ENCODE measurements at regions not wholly inside any gene's neighbourhood (a gene's known extent, or its start where the extent isn't known, plus 50 kb on each side); places are given as distances from the start of the nearest gene placed in this dataset.

- Histone ChIP-seq H3K27ac (ENCODE audit: low read depth, low read length, poor library complexity, severe bottlenecking) (no peak overlapping the region), H3K4me2 (ENCODE audit: low read length) (no peak overlapping the region), H3K9me3 (ENCODE audit: low read length) (no peaks in the 10 kb centered on the region), H2AFZ (ENCODE audit: low read length) (no peak overlapping the region), H3K9ac (ENCODE audit: low read length) (no peak overlapping the region), H3K27me3 (ENCODE audit: insufficient read depth, low read length) (0 out of 2 replicates have a peak, but pooled peaks cover 4% of the 10 kb centered on the region), H3K4me3 (ENCODE audit: low read depth, low read length, poor library complexity, severe bottlenecking) (no peak overlapping the region), H3K79me2 (ENCODE audit: insufficient read depth, low read length) (no peaks in the 10 kb centered on the region), H3K4me1 (ENCODE audit: insufficient read depth, low read length, severe bottlenecking) (no peaks in the 10 kb centered on the region), H4K20me1 (ENCODE audit: insufficient read depth, low read length) (no peaks in the 10 kb centered on the region), H3K36me3 (ENCODE audit: insufficient read depth, low read length) (no peaks in the 10 kb centered on the region), H3F3A (ENCODE audit: insufficient read depth, low read length) (no peaks in the 10 kb centered on the region), H3K9me2 (ENCODE audit: low read depth, low read length) (no peaks in the 10 kb centered on the region)
- no peak for TF ChIP-seq CTCF (IDR thresholded peaks at IDR 0.05; ENCODE audit: low read length)
Observed at GRCh38 chr1:214154596-214155292, 126.2 kb upstream of the SMYD2 start.

GRCh38 chr1:214155987-214156625, 124.9 kb upstream of the SMYD2 start:
- Histone ChIP-seq H3K9ac (ENCODE audit: low read length) (no peak overlapping the region), H3K4me1 (ENCODE audit: insufficient read depth, low read length, severe bottlenecking) (no peaks in the 10 kb centered on the region), H3K27ac (ENCODE audit: low read depth, low read length, poor library complexity, severe bottlenecking) (no peak overlapping the region), H3K9me2 (ENCODE audit: low read depth, low read length) (no peaks in the 10 kb centered on the region), H3K4me2 (ENCODE audit: low read length) (no peak overlapping the region), H3K4me3 (ENCODE audit: low read depth, low read length, poor library complexity, severe bottlenecking) (no peak overlapping the region), H2AFZ (ENCODE audit: low read length) (no peak overlapping the region), H3K79me2 (ENCODE audit: insufficient read depth, low read length) (no peaks in the 10 kb centered on the region), H3K27me3 (ENCODE audit: insufficient read depth, low read length) (0 out of 2 replicates have a peak, but pooled peaks cover 4% of the 10 kb centered on the region), H3K9me3 (ENCODE audit: low read length) (no peaks in the 10 kb centered on the region), H3F3A (ENCODE audit: insufficient read depth, low read length) (no peaks in the 10 kb centered on the region), H3K36me3 (ENCODE audit: insufficient read depth, low read length) (no peaks in the 10 kb centered on the region), H4K20me1 (ENCODE audit: insufficient read depth, low read length) (no peaks in the 10 kb centered on the region)
- TF ChIP-seq CTCF (IDR thresholded peaks at IDR 0.05; ENCODE audit: low read length) (no peak), EZH2 (IDR thresholded peaks at IDR 0.05; ENCODE audit: borderline replicate concordance, low read length) (no peak)

- H3K4me1 ChIP-seq (ENCODE audit: insufficient read depth, low read length, severe bottlenecking), result no peaks in the 10 kb centered on the region
- H4K20me1 ChIP-seq (ENCODE audit: insufficient read depth, low read length), result no peaks in the 10 kb centered on the region
- TF ChIP-seq EZH2 (IDR thresholded peaks at IDR 0.05; ENCODE audit: borderline replicate concordance, low read length), result no peak
- no peak for TF ChIP-seq CTCF (IDR thresholded peaks at IDR 0.05; ENCODE audit: low read length)
- no peaks in the 10 kb centered on the region for H3K36me3 ChIP-seq (ENCODE audit: insufficient read depth, low read length)
- no peaks in the 10 kb centered on the region for H3K9me2 ChIP-seq (ENCODE audit: low read depth, low read length)
- H3K9ac ChIP-seq (ENCODE audit: low read length), result no peak overlapping the region
- no peak overlapping the region for H2AFZ ChIP-seq (ENCODE audit: low read length)
- no peaks in the 10 kb centered on the region for H3K27me3 ChIP-seq (ENCODE audit: insufficient read depth, low read length)
- H3K9me3 ChIP-seq (ENCODE audit: low read length), result no peaks in the 10 kb centered on the region
- no peak overlapping the region for H3K4me3 ChIP-seq (ENCODE audit: low read depth, low read length, poor library complexity, severe bottlenecking)
- H3F3A ChIP-seq (ENCODE audit: insufficient read depth, low read length), result no peaks in the 10 kb centered on the region
- H3K27ac ChIP-seq (ENCODE audit: low read depth, low read length, poor library complexity, severe bottlenecking), result no peak overlapping the region
- H3K79me2 ChIP-seq (ENCODE audit: insufficient read depth, low read length), result no peaks in the 10 kb centered on the region
- no peak overlapping the region for H3K4me2 ChIP-seq (ENCODE audit: low read length)
Observed at GRCh38 chr1:214164173-214164572, 116.8 kb upstream of the SMYD2 start.

All from OCI-LY1 (cell line).